Fibroblast of the conjunctiva (primary cell): ENCODE measurements at regions not wholly inside any gene's neighbourhood (a gene's known extent, or its start where the extent isn't known, plus 50 kb on each side); places are given as distances from the start of the nearest gene placed in this dataset.

Experiments used
- DNase-seq: peaks from one replicate; pipeline ENCODE4 v3.0.0-alpha.2; 2010; ENCODE audit warnings: low read depth

- no peak for DNase-seq
Observed at GRCh38 chr13:52975969-52976368, 52.6 kb upstream of the OLFM4 start.

GRCh38 chr13:52975161-52975560 lies 53.5 kb upstream of the OLFM4 start:
- DNase-seq = no peak

- no peak for DNase-seq
Observed at GRCh38 chr13:52974711-52975110, 53.9 kb upstream of the OLFM4 start.

- DNase-seq = no peak
Observed at GRCh38 chr13:52969373-52969772, 59.2 kb upstream of the OLFM4 start.

GRCh38 chr13:52968074-52968700 lies 60.4 kb upstream of the OLFM4 start:
- peak; percentile 39 for DNase-seq

- DNase-seq = no peak
Observed at GRCh38 chr13:52961987-52962386, 66.6 kb upstream of the OLFM4 start.

GRCh38 chr13:52961256-52961910 lies 67.2 kb upstream of the OLFM4 start:
- DNase-seq = no peak

GRCh38 chr13:52955472-52955874 lies 73.1 kb upstream of the OLFM4 start:
- DNase-seq = no peak

- no peak for DNase-seq
Observed at GRCh38 chr13:52954838-52955237, 73.8 kb upstream of the OLFM4 start.

GRCh38 chr13:52950436-52950956 lies 78.1 kb upstream of the OLFM4 start:
- DNase-seq = no peak

- no peak for DNase-seq
Observed at GRCh38 chr13:52949742-52950141, 78.9 kb upstream of the OLFM4 start.

- no peak for DNase-seq
Observed at GRCh38 chr13:52949044-52949443, 79.6 kb upstream of the OLFM4 start.

GRCh38 chr13:52947921-52948373 lies 80.7 kb upstream of the OLFM4 start:
- no peak for DNase-seq

GRCh38 chr13:52945348-52945747 lies 83.3 kb upstream of the OLFM4 start:
- no peak for DNase-seq

- DNase-seq = no peak
Observed at GRCh38 chr13:52944697-52945096, 83.9 kb upstream of the OLFM4 start.

GRCh38 chr13:52938065-52938464 lies 89.6 kb upstream of the PCDH8 start:
- no peak for DNase-seq

GRCh38 chr13:52936806-52937205 lies 88.4 kb upstream of the PCDH8 start:
- DNase-seq = no peak

GRCh38 chr13:52934258-52934657 lies 85.8 kb upstream of the PCDH8 start:
- DNase-seq = no peak

GRCh38 chr13:52933547-52934210 lies 85.2 kb upstream of the PCDH8 start:
- DNase-seq = no peak

- no peak for DNase-seq
Observed at GRCh38 chr13:52933099-52933498, 84.7 kb upstream of the PCDH8 start.

- no peak for DNase-seq
Observed at GRCh38 chr13:52932649-52933048, 84.2 kb upstream of the PCDH8 start.

GRCh38 chr13:52931539-52932431 lies 83.3 kb upstream of the PCDH8 start:
- no peak for DNase-seq
